Prostate gland (tissue), 2 donors: ENCODE measurements at regions not wholly inside any gene's neighbourhood (a gene's known extent, or its start where the extent isn't known, plus 50 kb on each side); places are given as distances from the start of the nearest gene placed in this dataset.

Source experiments
- CTCF ChIP-seq, 4 experiments: fragments of 200-600 bp in 2 of 4; fragments of 450-650 bp in 2 of 4; sonication (generic) in 2 of 4; IDR thresholded peaks; 1 replicate in 3 of 4; 2 replicates in 1 of 4; pipeline ENCODE4 v1.5.1; 2016 to 2019; ENCODE audit warnings: antibody characterized with exemption in 4 of 4, mild to moderate bottlenecking in 2 of 4, moderate library complexity in 2 of 4
- POLR2A ChIP-seq: fragments of 450-650 bp; IDR thresholded peaks from one replicate; pipeline ENCODE4 v1.6.1; 2016; ENCODE audit warnings: antibody characterized with exemption, mild to moderate bottlenecking
- POLR2AphosphoS5 ChIP-seq: sonication (generic); formaldehyde crosslinking; IDR thresholded peaks from one replicate; pipeline ENCODE4 v1.6.1; 2017; ENCODE audit warnings: antibody characterized with exemption

DNA sequence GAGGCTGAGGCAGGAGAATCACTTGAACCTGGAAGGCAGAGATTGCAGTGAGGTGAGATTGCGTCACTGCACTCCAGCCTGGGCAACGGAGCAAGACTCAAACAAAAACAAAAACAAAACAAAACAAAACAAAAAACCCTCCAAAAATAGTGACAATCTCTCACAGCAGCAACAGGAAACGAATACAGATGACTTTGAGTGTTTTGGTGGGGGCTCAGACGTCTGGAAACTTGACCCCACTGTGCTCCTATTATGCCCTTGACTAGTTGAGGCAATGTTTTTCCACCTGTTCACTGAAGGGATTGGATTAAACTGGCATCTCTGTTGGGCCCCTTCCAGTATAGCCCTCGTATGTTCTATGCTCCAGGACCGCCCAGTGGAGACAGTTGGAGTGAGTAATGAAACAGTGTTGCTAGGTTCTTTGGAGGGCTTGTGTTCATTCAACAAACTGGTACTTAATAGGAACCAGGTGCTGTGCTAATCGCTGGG is 167.0 kb downstream of the UTP18 start:
- TF ChIP-seq CTCF (IDR thresholded peaks at IDR 0.05) (no peak), POLR2AphosphoS5 (no peak), POLR2A (no peak)
